HG03565 (cell line): ENCODE measurements at regions not wholly inside any gene's neighbourhood (a gene's known extent, or its start where the extent isn't known, plus 50 kb on each side); places are given as distances from the start of the nearest gene placed in this dataset.
A peak's percentile ranks its signal among the peaks of the same experiment; 100 is the strongest.

Experiments used
- ATAC-seq: cut with Tn5 transposase; IDR thresholded peaks from one replicate; pipeline ENCODE4 v1.9.1; 2021; ENCODE audit warnings: mild to moderate bottlenecking, moderate library complexity; ENCODE audit not compliant: unreplicated experiment

GRCh38 chr10:61159253-61159652 lies 215.3 kb upstream of the RHOBTB1 start:
- ATAC-seq = no peak

DNA sequence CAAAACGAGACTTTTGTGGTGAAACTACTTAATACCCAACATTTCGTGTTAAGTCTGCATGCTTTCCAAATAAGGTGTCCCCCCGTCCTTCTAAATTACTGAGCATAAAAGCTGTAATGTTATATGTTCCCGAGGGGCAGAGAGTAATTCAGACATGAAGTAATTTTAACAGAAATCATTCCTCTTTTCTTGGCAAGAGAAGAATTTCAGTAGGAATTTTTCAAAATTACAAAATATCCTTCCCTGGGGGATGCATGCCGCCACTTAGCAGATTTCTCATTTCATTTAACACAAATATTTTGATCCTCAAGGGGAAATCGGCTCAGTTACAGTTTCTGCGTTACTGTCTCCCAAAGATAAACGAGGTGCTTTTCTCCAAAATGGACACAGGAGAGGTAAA lies 213.2 kb upstream of the RHOBTB1 start:
- ATAC-seq = no peak

DNA sequence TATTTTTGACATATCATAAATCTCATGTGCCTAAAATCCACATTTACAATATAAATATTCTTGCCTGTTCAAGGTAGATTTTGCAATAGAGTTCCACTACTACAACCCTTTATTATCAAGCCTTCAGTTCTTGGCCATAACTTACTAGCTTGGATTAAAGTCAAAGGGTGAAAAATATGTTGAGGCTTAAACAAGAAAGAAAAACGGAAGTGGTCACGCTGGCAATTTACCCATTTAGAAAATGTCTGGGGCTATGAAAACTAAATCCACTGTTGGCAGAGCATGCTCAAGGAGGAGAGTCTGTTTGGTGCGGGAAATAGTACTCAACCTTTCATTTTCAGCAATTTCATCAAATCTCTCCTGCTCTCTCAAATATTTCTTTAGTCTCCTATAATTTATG lies 209.8 kb upstream of the RHOBTB1 start:
- ATAC-seq = no peak

DNA sequence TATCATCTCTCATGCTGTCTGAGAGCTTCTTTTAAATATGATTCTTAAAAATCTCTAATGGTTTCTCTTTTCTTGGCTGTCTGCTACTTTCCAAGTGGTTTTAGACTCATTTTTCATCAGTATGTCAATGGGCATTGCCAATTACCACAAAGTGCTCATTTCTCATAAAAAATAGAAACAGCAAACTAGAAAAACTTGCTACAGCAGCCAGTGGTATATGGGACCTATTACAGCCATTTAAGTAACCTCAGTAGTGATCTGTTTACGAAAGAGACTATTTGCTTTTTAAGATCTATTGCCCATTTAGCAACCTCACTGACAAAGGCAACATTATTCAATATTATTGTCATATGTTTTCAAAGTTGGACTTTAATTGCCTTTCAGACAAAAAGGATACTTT lies 207.1 kb upstream of the RHOBTB1 start:
- no peak for ATAC-seq

DNA sequence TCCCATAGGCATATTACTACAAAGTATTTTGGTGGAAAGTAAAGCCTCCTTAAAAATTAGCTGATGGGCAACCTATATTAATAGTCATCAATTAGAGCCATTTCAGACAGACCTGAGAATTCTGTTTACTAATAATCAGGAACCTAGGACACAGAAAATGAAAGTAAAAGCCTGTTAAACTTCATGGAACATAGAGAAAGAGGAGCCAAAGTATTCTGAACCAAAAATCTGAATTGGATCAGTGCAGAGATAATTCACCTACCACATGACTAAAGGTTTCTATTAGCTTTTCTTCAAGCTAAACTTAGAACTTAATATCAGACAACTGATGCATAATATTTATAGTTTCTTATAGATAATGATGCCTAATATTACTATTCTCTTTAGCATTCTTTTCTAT lies 204.5 kb upstream of the RHOBTB1 start:
- no peak for ATAC-seq

DNA sequence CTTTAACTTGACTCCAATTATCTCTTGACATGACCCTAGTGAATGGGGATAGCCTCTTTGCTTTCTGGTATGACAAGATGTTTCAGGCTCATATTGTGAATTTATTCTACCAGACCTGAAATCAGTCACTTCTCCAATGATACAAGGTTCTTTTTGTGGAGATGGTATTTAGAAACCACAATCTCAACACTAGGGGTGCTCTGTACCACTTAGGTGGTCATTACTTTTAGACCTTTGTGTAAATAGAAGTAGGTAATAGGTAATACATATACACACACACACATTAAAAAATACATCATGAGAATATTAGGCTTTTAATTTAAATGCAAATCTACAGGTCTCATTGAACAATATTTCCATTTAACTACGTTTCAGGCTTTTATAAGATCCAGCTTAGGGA lies 199.0 kb upstream of the RHOBTB1 start:
- no peak for ATAC-seq

GRCh38 chr10:61140765-61141392 lies 196.9 kb upstream of the RHOBTB1 start:
- ATAC-seq = peak; percentile 49

DNA sequence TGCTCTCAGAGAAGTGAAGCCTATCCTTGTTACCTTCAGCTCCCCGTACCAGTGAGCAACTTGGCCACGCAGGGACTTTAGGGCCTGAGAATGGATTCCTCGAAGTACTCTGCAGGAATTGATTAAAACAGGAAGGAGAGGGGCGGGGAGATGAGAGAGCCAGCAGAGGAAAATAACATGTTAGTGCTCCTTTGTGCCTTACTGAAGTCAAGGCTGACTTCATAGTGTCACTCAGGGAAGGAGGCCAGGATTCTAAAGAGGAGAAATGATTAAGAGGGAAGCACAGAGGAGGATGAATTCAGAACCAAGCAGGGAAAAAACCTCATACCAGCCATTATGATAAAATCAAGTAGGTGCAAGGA lies 195.6 kb upstream of the RHOBTB1 start:
- ATAC-seq = no peak

DNA sequence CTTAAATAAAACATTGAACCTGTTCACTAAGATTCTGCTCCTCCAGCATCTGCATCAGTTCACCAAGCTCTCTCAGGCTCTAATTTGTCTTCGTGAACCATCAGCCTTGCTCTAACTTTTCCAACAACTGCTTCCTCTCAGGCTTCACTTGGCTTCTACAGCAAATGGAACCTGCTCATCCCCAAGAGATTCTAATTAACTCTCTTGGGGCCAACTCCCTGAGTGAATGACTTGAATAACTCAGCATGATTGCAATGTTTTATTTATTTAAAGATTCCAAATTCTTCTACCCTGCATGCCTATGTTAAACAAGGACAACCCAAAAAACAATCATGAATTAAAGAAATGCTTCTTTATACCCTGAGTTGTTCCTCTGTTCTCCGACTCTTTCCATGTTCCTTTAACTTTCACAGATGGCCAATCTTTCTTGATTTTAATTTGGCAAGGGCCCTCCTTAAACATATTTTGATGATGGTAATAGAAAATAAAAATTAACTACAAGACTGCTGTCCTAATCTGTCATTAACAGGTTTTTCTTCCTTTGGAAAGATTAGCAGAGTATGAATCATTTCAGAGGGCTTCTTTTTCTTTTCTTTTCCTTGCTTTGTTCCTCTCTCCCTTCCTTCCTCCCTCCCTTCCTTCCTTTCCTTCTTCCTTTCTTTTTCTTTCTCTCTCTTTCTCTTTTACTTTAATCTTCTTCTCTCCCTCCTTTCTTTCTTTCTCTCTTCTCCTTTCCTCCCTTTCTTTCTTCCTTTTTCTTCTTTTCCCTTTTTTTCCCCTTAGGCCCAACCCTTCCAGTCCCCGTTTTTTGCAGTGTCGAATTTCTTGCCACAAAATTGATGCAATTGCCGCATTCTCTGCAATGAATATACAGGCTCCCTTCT lies 195.0 kb upstream of the RHOBTB1 start:
- ATAC-seq = no peak

DNA sequence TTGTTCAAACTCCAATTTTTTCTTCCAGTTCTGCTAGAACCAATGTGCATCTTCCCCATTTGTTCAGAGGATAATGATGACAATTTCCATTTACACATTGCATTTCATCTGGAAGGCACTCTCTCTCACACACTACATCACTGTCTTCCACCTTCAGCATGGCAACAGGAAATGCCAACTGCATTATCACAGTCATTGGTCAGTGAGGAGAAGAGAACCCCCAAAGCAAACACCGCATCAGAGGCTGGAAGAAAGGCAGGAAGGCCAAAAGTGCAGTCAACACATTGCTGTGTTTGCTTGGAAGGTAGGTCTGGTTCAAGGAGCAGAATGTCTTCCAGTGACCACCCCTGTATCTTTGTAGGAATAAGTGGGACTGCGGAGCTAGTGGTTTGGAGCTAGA lies 192.2 kb upstream of the RHOBTB1 start:
- no peak for ATAC-seq

DNA sequence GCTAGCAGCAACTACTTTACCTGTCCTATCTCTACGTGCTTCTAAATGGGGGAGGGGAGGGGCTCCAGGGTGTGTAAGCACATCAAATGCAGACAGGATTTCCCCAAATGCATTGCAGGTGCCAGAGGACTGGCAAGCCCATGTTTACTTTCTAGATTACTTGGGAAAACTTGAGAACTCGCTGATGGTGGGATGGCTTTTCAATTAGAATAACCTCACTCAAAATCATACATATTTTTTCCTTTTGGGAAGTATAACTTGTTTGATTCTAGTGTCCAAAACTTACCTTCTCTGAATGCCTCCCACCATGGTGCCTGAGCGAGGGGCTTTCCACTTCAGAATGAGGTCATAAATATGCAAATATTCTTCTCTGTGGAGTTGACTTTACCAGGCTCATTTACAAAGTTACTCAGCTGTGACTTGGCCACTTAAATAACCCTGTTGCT lies 191.3 kb upstream of the RHOBTB1 start:
- peak; percentile 96 for ATAC-seq

GRCh38 chr10:61130366-61130765 lies 186.4 kb upstream of the RHOBTB1 start:
- ATAC-seq = no peak

DNA sequence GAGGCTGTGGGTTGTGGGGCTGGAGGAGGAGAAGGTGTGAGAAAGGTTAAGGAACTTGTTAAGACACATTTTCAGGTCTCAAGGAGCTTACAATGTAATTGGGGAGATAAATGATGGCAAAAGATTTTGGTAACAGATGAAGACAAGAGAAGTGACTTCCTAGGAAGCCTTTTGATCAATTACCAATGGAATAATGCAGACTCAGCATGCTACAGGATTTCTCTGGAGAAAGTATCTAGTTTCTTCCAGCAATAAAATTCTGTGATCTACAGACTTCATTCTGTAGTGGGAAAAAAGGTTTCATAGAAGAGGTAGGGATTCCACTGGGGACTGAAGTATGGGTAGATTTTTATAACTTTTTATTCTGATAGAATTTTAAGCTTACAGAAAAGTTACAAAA lies 184.2 kb upstream of the RHOBTB1 start:
- no peak for ATAC-seq

GRCh38 chr10:61125560-61126170 lies 181.7 kb upstream of the RHOBTB1 start:
- peak; percentile 65 for ATAC-seq

DNA sequence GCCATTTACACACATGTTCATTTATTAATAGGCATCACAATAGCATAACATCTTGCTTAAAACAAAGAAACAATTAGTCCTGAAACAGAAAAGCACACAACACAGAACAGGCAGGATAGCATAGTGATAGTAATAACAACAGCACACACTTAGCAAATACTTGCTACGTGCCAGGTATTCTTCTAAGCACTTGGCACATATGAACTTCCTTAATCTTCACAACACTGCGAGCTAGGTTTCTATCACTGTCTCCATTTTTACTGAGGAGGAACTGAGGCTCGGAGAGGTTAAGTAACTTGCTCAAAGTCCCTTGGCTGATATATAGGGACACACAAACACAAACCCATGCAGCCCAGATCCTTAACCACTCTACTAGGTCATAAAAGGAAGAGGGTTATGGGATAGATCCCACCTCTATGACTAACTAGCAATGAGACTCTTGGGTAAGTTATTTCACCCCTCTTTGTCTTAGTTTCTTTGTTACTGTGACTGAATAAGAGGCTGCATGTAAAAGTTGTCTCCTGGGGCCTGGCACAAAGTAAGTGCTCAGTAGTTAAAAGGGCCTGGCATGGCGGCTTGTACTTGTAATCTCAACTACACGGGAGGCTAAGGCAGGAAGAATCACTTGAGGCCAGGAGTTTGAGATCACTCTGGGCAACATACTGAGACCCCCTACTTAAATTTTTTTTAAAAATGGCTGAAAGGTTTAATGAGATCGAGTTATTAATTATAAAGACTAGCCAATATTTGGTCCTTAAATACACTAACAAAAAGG lies 181.0 kb upstream of the RHOBTB1 start:
- ATAC-seq = no peak

- peak; percentile 87 for ATAC-seq
These were observed 176.8 kb upstream of the RHOBTB1 start for GRCh38 chr10:61120805-61121204.

- no peak for ATAC-seq
These were observed 175.6 kb upstream of the RHOBTB1 start for GRCh38 chr10:61119573-61119972.

- ATAC-seq = no peak
These were observed 171.9 kb upstream of the RHOBTB1 start for GRCh38 chr10:61115897-61116296.

DNA sequence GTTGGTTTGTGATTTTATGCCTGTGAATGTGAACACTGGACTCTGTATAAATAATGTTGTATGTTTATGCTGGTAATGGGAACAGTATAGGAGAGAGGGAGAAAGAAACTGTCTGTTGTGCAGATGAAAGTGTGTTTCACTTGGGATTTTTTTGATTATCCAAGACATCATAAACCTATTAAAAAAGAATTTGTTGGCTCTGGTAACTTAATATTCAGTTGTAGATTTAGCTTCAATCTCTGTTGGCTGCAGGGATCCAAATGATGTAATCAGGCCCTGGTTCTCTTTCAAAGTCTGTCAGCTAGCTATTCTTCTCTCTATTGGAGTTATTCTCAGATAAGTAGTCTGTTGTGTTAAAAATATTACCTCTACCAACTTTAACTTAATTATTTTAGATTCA lies 168.8 kb upstream of the RHOBTB1 start:
- no peak for ATAC-seq

GRCh38 chr10:61110936-61111335 lies 167.0 kb upstream of the RHOBTB1 start:
- no peak for ATAC-seq

DNA sequence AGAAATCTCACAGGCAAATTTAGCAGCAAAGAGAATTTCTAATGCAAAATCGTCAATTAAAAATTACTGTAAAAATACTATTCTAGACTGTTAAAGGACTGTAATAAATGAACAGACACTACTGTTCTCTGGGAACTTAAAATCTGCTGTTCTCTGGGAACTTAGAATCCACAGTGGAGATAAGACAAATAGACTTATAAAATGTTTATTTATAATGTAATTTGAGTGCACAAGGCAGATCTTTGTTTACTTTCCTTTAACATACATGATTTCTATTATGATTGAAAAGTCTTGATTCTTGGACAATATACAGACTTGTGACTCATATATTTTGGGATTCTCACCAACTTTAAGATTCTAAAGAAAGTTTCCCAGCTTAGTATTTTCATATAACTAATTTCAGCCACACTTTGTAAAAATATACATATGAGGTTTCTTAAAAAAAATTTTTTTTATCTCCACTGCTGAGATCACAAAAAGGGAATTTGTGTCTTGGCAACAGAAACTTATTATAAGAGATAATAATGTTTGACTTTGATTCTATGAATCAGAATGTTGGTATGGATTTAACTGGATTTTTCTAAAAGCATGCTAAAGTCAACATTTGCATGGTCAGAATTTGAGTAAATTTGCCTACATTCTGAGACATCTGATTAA lies 166.3 kb upstream of the RHOBTB1 start:
- no peak for ATAC-seq
